BLaER1 treated with 17β-estradiol and CSF1 and Interleukin-3, amounts not matched to agents 10 nM and 100 nM (cell line): ENCODE measurements at regions not wholly inside any gene's neighbourhood (a gene's known extent, or its start where the extent isn't known, plus 50 kb on each side); places are given as distances from the start of the nearest gene placed in this dataset.
"Not testable (repeated sequence)": the region's sequence is repeated elsewhere in the genome, so short reads cannot be mapped to it uniquely, and the experiment has no call there.

Experiments
- H3K27ac ChIP-seq, 11 experiments: shearing (Covaris generic); formaldehyde crosslinking; 2 replicates each; pipeline ENCODE4 v1.8.1; 2022
- H3K27me3 ChIP-seq, 11 experiments: shearing (Covaris generic); formaldehyde crosslinking; 2 replicates each; pipeline ENCODE4 v1.8.1; 2022
- H3K36me3 ChIP-seq, 11 experiments: shearing (Covaris generic); formaldehyde crosslinking; 2 replicates each; pipeline ENCODE4 v1.8.1; 2022
- H3K4me1 ChIP-seq, 10 experiments: shearing (Covaris generic); formaldehyde crosslinking; 2 replicates each; pipeline ENCODE4 v1.8.1; 2022
- H3K4me2 ChIP-seq, 11 experiments: shearing (Covaris generic); formaldehyde crosslinking; 2 replicates each; pipeline ENCODE4 v1.8.1; 2022
- H3K4me3 ChIP-seq, 10 experiments: shearing (Covaris generic); formaldehyde crosslinking; 2 replicates each; pipeline ENCODE4 v1.8.1; 2022
- H3K9ac ChIP-seq, 11 experiments: shearing (Covaris generic); formaldehyde crosslinking; 2 replicates each; pipeline ENCODE4 v1.8.1; 2022
- H3K9me3 ChIP-seq, 11 experiments: shearing (Covaris generic); formaldehyde crosslinking; replicated peaks in 1 of 11; 2 replicates each; pipeline ENCODE4 v1.8.1; 2022
- H4K20me1 ChIP-seq, 11 experiments: shearing (Covaris generic); formaldehyde crosslinking; 2 replicates each; pipeline ENCODE4 v1.8.1; 2022
- Cebpa-rat ChIP-seq, 11 experiments: shearing (Covaris generic); IDR thresholded peaks; 2 replicates each; pipeline ENCODE4 v1.8.1; 2022

DNA sequence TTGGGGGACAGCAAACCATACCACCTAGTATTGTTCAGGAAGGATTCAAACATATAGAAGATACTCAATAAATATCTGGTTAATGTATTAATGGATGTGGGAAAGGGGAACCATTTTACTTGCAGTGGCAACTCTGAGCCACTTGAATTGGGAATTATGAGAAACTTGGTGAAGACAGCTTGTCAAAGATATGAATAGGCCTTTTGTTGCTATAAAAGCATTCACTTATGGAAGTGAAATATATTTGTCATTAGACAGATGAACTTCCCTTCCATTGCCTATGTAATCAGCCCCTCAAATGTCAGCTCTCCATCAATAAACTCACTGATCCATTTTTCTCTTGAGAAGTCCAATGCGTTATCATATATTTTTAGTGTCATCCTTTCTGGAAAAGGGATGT, 56.1 kb downstream of the GPR85 start:
- no peaks in the 10 kb centered on the region for H3K27me3 ChIP-seq
- H3K27ac ChIP-seq: no peak overlapping the region
- no peaks in the 10 kb centered on the region for H3K4me1 ChIP-seq
- H3K4me3 ChIP-seq: no peak overlapping the region
- H3K9ac ChIP-seq: no peak overlapping the region
- TF ChIP-seq Cebpa-rat (IDR thresholded peaks at IDR 0.05): no peak
- no peaks in the 10 kb centered on the region for H4K20me1 ChIP-seq
- no peak overlapping the region for H3K4me2 ChIP-seq
- no peaks in the 10 kb centered on the region for H3K36me3 ChIP-seq
- H3K9me3 ChIP-seq: no peaks in the 10 kb centered on the region

DNA sequence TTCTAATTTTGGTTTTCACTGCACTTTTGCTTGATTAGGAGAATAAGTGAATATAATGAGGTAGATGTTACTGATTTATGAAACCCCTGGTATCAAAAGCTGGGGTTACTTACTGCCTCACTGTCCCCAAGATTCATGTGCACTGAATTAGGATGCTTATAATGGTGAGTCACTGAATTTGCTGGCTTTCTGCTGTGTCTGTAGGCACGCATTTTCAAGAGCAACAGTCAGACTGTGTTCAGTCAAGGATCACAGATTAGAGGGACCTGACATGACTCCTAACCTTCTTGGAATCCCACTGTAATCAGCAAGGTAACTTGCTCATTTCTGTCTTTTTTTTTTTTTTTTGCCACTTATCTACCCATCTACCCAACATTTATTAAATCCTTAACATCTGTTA, 59.7 kb downstream of the GPR85 start:
- no peaks in the 10 kb centered on the region for H4K20me1 ChIP-seq
- TF ChIP-seq Cebpa-rat (IDR thresholded peaks at IDR 0.05): no peak
- no peak overlapping the region for H3K27ac ChIP-seq
- no peak overlapping the region for H3K4me2 ChIP-seq
- H3K4me3 ChIP-seq: no peak overlapping the region
- no peaks in the 10 kb centered on the region for H3K36me3 ChIP-seq
- H3K9ac ChIP-seq: no peak overlapping the region
- H3K4me1 ChIP-seq: no peaks in the 10 kb centered on the region
- no peaks in the 10 kb centered on the region for H3K27me3 ChIP-seq
- H3K9me3 ChIP-seq: peaks cover 0 to 9% (median 0%) of the 10 kb centered on the region in 11 experiments; a peak in 2 of 22 replicates

DNA sequence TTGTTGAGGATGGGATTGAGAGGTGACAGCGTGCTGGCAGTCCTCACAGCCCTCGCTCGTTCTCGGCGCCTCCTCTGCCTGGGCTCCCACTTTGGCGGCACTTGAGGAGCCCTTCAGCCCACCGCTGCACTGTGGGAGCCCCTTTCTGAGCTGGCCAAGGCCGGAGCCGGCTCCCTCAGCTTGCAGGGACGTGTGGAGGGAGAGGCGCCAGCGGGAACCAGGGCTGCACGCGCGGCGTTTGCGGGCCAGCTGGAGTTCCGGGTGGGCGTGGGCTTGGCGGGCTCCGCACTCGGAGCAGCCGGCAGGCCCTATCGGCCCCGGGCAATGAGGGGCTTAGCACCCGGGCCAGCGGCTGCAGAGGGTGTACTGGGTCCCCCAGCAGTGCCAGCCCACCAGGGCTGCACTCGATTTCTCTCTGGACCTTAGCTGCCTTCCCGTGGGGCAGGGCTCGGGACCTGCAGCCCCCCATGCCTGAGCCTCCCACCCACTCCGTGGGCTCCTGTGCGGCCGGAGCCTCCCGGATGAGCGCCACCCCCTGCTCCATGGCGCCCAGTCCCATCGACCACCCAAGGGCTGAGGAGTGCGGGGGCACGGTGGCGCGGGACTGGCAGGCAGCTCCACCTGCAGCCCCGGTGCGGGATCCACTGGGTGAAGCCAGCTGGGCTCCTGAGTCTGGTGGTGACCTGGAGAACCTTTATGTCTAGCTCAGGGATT, 69.3 kb downstream of the GPR85 start:
- not testable (repeated sequence) for H3K27ac ChIP-seq, H3K9ac ChIP-seq, H3K27me3 ChIP-seq, H3K4me2 ChIP-seq, H3K4me1 ChIP-seq, H4K20me1 ChIP-seq, H3K36me3 ChIP-seq, H3K4me3 ChIP-seq
- H3K9me3 ChIP-seq: peaks cover 6 to 19% (median 11%) of the 10 kb centered on the region in 11 experiments; a peak in 17 of 22 replicates

DNA sequence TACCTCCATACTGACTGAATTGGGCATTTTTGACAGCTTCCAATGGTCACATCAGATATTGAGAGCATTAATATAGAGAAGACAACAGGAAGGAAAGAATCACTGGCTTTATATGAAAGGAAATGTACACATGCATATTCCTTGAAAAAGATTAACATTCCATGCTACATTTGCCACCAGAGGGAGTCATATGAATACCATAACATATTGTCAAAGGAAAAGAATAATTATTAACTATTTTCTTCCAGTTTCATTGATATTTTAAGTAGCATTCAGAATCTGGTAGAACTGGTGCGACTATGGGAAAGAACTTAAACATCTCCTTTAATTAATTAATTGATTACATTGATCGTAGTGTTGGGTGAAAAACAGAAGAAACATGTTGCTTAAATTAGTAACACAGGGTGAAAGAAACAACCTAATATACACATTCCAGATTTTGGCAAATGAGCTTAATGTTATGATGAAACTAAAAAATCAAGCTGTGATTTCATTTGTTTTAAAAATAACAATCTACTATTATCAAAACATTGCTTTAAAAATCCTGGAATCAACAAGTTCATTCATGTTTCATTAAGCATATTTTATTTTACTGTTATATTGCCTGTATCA, 71.5 kb downstream of the GPR85 start:
- H3K4me1 ChIP-seq: no peaks in the 10 kb centered on the region
- H3K36me3 ChIP-seq: no peaks in the 10 kb centered on the region
- TF ChIP-seq Cebpa-rat (IDR thresholded peaks at IDR 0.05): no peak
- no peak overlapping the region for H3K27ac ChIP-seq
- H3K9ac ChIP-seq: no peak overlapping the region
- H3K4me3 ChIP-seq: no peak overlapping the region
- H3K9me3 ChIP-seq: peaks cover 6 to 24% (median 10%) of the 10 kb centered on the region in 11 experiments; a peak in 17 of 22 replicates
- no peak overlapping the region for H3K4me2 ChIP-seq
- no peaks in the 10 kb centered on the region for H3K27me3 ChIP-seq
- H4K20me1 ChIP-seq: no peaks in the 10 kb centered on the region

DNA sequence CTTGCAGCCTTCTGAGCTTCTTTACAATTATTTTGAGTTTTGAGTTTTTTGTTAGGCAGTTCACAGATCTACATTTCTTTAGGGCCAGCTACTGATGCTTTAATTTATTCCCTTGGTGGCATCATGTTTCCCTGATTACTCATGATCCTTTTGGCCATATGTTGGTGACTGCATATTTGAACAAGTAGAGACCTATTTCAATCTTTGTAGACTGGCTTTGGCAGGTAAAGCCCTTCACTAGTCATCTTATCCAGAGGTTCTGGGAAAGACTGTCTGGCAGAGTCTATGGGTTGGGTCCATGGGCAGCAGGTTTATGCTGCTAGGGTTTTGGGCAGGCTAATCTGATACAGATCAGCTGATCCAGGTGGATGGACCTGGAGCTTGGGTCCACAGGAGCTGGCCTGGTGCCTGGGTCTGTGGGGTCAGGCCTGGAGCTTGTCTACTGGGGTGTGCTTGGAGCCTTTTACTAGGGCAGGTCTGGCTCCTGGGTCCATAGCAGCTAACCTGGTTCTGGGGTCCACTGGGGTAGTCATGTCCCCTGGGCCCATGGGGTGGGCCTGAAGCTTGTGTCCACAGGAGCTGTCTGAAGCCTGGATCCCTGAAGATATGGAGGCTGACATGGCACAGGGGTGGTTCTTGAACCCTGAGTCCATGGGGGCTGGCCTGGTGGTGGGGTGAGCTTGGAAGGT, 72.7 kb downstream of the GPR85 start:
- no peak for TF ChIP-seq Cebpa-rat (IDR thresholded peaks at IDR 0.05)
- no peak overlapping the region for H3K9ac ChIP-seq
- peaks cover 6 to 24% (median 10%) of the 10 kb centered on the region in 11 experiments; a peak in 17 of 22 replicates for H3K9me3 ChIP-seq
- no peaks in the 10 kb centered on the region for H3K4me1 ChIP-seq
- no peak overlapping the region for H3K4me3 ChIP-seq
- H3K4me2 ChIP-seq: no peak overlapping the region
- no peaks in the 10 kb centered on the region for H4K20me1 ChIP-seq
- no peaks in the 10 kb centered on the region for H3K27me3 ChIP-seq
- no peak overlapping the region for H3K27ac ChIP-seq
- H3K36me3 ChIP-seq: no peaks in the 10 kb centered on the region

DNA sequence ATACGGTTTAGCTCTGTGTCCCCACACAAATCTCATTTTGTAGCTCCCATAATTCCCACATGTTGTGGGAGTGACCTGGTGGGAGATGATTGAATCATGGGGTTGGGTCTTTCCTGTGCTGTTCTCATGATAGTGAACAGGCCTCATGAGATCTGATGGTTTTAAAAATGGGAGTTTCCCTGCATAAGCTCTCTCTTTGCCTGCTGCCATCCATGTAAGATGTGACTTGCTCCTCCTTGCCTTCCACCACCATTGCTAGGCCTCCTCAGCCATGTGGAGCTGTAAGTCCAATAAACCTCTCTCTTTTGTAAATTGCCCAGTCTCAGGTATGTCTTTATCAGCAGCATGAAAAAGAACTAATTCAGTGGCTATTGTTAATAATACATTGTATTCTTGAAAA, 73.8 kb downstream of the GPR85 start:
- peaks cover 6 to 26% (median 10%) of the 10 kb centered on the region in 11 experiments; a peak in 17 of 22 replicates for H3K9me3 ChIP-seq
- not testable (repeated sequence) for H3K4me3 ChIP-seq, H3K9ac ChIP-seq, H3K4me1 ChIP-seq, H3K4me2 ChIP-seq, H3K27ac ChIP-seq, H3K27me3 ChIP-seq, H3K36me3 ChIP-seq, H4K20me1 ChIP-seq

DNA sequence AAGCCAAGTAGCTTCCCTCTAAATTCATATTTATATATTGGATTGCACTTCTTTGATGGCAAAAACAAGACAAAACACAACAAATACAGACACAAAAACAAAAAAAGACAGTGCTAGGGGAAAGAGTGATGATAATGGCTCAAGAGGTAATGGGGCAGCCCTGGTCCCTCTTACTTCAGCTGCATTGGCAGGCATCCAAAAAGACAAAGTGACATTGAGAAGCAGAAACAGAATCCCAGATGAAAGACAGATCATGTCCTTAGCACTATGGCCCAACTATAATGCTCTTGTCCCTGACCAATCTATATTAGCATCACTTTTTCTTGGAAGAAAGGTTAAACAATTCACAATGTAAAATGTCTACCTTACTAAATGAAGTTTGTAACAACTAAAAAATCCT, 76.2 kb downstream of the GPR85 start:
- no peaks in the 10 kb centered on the region for H3K27me3 ChIP-seq
- H3K36me3 ChIP-seq: no peaks in the 10 kb centered on the region
- H3K4me1 ChIP-seq: no peaks in the 10 kb centered on the region
- H3K9me3 ChIP-seq: peaks cover 6 to 44% (median 9%) of the 10 kb centered on the region in 11 experiments; a peak in 17 of 22 replicates
- H3K9ac ChIP-seq: no peak overlapping the region
- no peaks in the 10 kb centered on the region for H4K20me1 ChIP-seq
- H3K4me2 ChIP-seq: no peak overlapping the region
- no peak overlapping the region for H3K27ac ChIP-seq
- TF ChIP-seq Cebpa-rat (IDR thresholded peaks at IDR 0.05): no peak
- H3K4me3 ChIP-seq: no peak overlapping the region

DNA sequence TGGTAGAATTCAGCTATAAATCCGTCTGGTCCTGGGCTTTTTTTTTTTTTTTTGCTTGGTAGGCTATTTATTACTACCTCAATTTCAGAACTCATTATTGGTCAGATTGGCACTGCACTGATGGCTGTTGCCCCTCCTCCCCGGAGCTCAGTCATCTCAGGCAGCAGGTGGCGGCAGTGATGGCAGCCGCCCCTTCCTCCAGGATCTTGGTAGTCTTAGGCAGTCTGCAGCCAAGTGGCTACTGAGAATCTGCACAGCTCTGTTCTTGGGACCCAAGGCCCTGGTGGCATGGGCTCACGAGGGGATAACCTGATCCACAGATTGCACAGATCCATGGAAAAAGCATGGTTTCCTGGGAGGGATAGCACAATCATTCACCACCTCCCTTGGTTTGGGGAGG, 77.9 kb downstream of the GPR85 start:
- Histone ChIP-seq H3K4me3 (no peak overlapping the region), H3K4me2 (no peak overlapping the region), H4K20me1 (no peaks in the 10 kb centered on the region), H3K9me3 (peaks cover 6 to 53% (median 9%) of the 10 kb centered on the region in 11 experiments; a peak in 17 of 22 replicates), H3K27ac (no peak overlapping the region), H3K36me3 (no peaks in the 10 kb centered on the region), H3K27me3 (no peaks in the 10 kb centered on the region), H3K4me1 (0 out of 20 replicates have a peak, but pooled peaks cover 0 to 6% (median 0%) of the 10 kb centered on the region in 10 experiments), H3K9ac (no peak overlapping the region)
- no peak for TF ChIP-seq Cebpa-rat (IDR thresholded peaks at IDR 0.05)

DNA sequence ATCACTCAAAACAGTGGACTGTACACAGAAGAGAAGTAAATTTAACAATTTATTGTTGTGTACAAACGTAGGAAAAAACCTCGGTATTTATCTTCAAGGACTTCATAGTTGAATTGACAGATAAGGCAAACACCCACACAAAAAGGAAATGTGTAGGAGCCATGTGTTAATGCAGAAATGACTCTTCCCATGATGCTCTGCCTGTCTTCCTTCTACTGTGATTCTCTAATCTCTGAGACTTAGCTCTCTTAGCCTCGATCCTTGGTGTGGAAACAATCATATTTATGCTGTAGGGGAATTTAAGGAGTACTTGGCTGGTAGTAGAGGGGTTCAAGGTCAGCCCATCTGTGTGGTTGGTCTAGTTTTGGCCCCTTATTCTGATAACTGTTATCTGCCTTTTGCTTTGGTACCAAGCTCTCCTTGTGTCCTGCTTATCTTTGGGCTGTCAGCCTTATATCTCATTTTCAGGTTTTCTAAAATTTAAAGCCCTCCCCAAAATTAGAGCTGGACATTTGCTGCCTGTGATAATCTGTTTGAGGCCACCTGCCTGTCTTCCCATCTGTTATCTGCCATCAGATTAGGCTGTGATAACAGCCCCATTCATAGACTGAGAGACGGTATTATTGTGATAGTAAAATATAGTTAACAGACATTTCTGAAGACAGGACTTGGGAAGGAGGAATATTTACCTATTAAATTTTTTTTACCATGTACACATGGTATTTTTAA, 81.7 kb downstream of the GPR85 start:
- no peaks in the 10 kb centered on the region for H4K20me1 ChIP-seq

More for the DNA sequence above, 81.7 kb downstream of the GPR85 start:
- H3K9ac ChIP-seq: no peak overlapping the region
- H3K4me2 ChIP-seq: no peak overlapping the region
- H3K9me3 ChIP-seq: peaks cover 0 to 34% (median 0%) of the 10 kb centered on the region in 11 experiments; a peak in 5 of 22 replicates
- no peak overlapping the region for H3K4me3 ChIP-seq
- no peak for TF ChIP-seq Cebpa-rat (IDR thresholded peaks at IDR 0.05)
- no peaks in the 10 kb centered on the region for H3K27me3 ChIP-seq
- H3K27ac ChIP-seq: no peak overlapping the region
- 0 out of 20 replicates have a peak, but pooled peaks cover 0 to 6% (median 0%) of the 10 kb centered on the region in 10 experiments for H3K4me1 ChIP-seq
- H3K36me3 ChIP-seq: no peaks in the 10 kb centered on the region
